COLO829 (cell line): ENCODE measurements at regions not wholly inside any gene's neighbourhood (a gene's known extent, or its start where the extent isn't known, plus 50 kb on each side); places are given as distances from the start of the nearest gene placed in this dataset.
"Not testable (repeated sequence)": the region's sequence is repeated elsewhere in the genome, so short reads cannot be mapped to it uniquely, and the experiment has no call there.

Source experiments
- DNase-seq: peaks from one replicate; pipeline ENCODE4 v3.0.0; 2012; ENCODE audit warnings: low spot score

- DNase-seq: no peak
Observed at GRCh38 chr18:52190195-52190594, 149.8 kb upstream of the DCC start.

- DNase-seq: no peak
Observed at GRCh38 chr18:52190631-52191030, 149.4 kb upstream of the DCC start.

- DNase-seq: no peak
Observed at GRCh38 chr18:52200406-52200805, 139.6 kb upstream of the DCC start.

- no peak for DNase-seq
Observed at GRCh38 chr18:52200921-52201663, 138.9 kb upstream of the DCC start.

- no peak for DNase-seq
Observed at GRCh38 chr18:52208646-52209045, 131.4 kb upstream of the DCC start.

GRCh38 chr18:52216109-52216508 is 123.9 kb upstream of the DCC start:
- no peak for DNase-seq

GRCh38 chr18:52216666-52217065 is 123.3 kb upstream of the DCC start:
- no peak for DNase-seq

- DNase-seq: no peak
Observed at GRCh38 chr18:52219102-52219501, 120.9 kb upstream of the DCC start.

- DNase-seq: no peak
Observed at GRCh38 chr18:52220062-52220591, 119.9 kb upstream of the DCC start.

- no peak for DNase-seq
Observed at GRCh38 chr18:52222211-52222610, 117.8 kb upstream of the DCC start.

- DNase-seq: no peak
Observed at GRCh38 chr18:52227536-52227935, 112.5 kb upstream of the DCC start.

GRCh38 chr18:52228166-52228565 is 111.8 kb upstream of the DCC start:
- DNase-seq: no peak

- no peak for DNase-seq
Observed at GRCh38 chr18:52236131-52236530, 103.9 kb upstream of the DCC start.

GRCh38 chr18:52237551-52237950 is 102.4 kb upstream of the DCC start:
- DNase-seq: no peak

GRCh38 chr18:52242711-52243110 is 97.3 kb upstream of the DCC start:
- DNase-seq: no peak

GRCh38 chr18:52244658-52245057 is 95.3 kb upstream of the DCC start:
- DNase-seq: no peak

GRCh38 chr18:52254367-52254766 is 85.6 kb upstream of the DCC start:
- no peak for DNase-seq

GRCh38 chr18:52257417-52257816 is 82.6 kb upstream of the DCC start:
- not testable (repeated sequence) for DNase-seq

- DNase-seq: no peak
Observed at GRCh38 chr18:52275817-52276216, 64.2 kb upstream of the DCC start.

GRCh38 chr18:52277785-52278184 is 62.2 kb upstream of the DCC start:
- DNase-seq: no peak

- no peak for DNase-seq
Observed at GRCh38 chr18:52278191-52278590, 61.8 kb upstream of the DCC start.

- DNase-seq: no peak
Observed at GRCh38 chr18:52280702-52281101, 59.3 kb upstream of the DCC start.

- DNase-seq: no peak
Observed at GRCh38 chr18:52283927-52284326, 56.1 kb upstream of the DCC start.

- no peak for DNase-seq
Observed at GRCh38 chr18:52286675-52287074, 53.3 kb upstream of the DCC start.
